A549 (cell line): ENCODE measurements at regions not wholly inside any gene's neighbourhood (a gene's known extent, or its start where the extent isn't known, plus 50 kb on each side); places are given as distances from the start of the nearest gene placed in this dataset.

Experiments
- ATAC-seq, 2 experiments: fragments of 200-7000 bp in 1 of 2; fragments of >200 bp in 1 of 2; cut with Nextera tagmentation in 1 of 2; cut with Tn5 transposase in 1 of 2; 3 replicates each; pipeline versions ENCODE4 v1.8.0 to v1.9.1; 2018 to 2020; ENCODE audit warnings: mild to moderate bottlenecking in 1 of 2, moderate library complexity in 1 of 2
- CTCF ChIA-PET: fragments of 300-600 bp; sonication (Branson Sonifier 250); formaldehyde crosslinking; extraction: SDS; loops from one replicate; lab custom pipeline; 2021; ENCODE audit warnings: antibody characterized with exemption, inconsistent platforms; lab: Yijun Ruan, JAX
- POLR2A ChIA-PET: fragments of 350-600 bp; formaldehyde crosslinking; extraction: SDS; loops from one replicate; lab custom pipeline; 2021; ENCODE audit warnings: antibody characterized with exemption, inconsistent platforms; lab: Yijun Ruan, JAX
- DNase-seq, 2 experiments: peaks; one replicate each; pipeline versions ENCODE4 v3.0.0 to v3.0.0-alpha.2; 2011 to 2016; ENCODE audit warnings: low read depth in 1 of 2, low spot score in 1 of 2
- FAIRE-seq: peaks from 2 replicates; lab custom pipeline; 2011; peaks lifted over from hg19 to GRCh38; lab: Jason Lieb, UNC
- H3K27ac ChIP-seq, 2 experiments: fragments of >200 bp; sonication (Bioruptor Twin); formaldehyde crosslinking; 3 replicates each; pipeline ENCODE4 v1.5.1; 2016 to 2017
- H3K4me1 ChIP-seq: fragments of >200 bp; sonication (Bioruptor Twin); formaldehyde crosslinking; 3 replicates; pipeline ENCODE4 v1.6.1; 2016
- H3K4me2 ChIP-seq: fragments of >200 bp; sonication (Bioruptor Twin); formaldehyde crosslinking; 3 replicates; pipeline ENCODE4 v1.6.1; 2016
- H3K4me3 ChIP-seq: fragments of >200 bp; sonication (Bioruptor Twin); formaldehyde crosslinking; 3 replicates; pipeline ENCODE4 v1.5.1; 2016
- H3K9me3 ChIP-seq: fragments of >200 bp; sonication (Bioruptor Twin); formaldehyde crosslinking; 3 replicates; pipeline ENCODE4 v1.6.1; 2016
- BHLHE40 ChIP-seq: IDR thresholded peaks from 2 replicates; pipeline ENCODE4 v1.6.1; 2012; ENCODE audit warnings: low read depth, low read length, inconsistent platforms
- EP300 ChIP-seq, 2 experiments: fragments of >200 bp; sonication (Bioruptor Twin); formaldehyde crosslinking; IDR thresholded peaks; 2 replicates in 1 of 2; 3 replicates in 1 of 2; pipeline ENCODE4 v1.6.1; 2016 to 2017
- GATA3 ChIP-seq: IDR thresholded peaks from 2 replicates; pipeline ENCODE4 v1.6.1; 2012; ENCODE audit warnings: borderline replicate concordance
- HEYL ChIP-seq: fragments of 250-450 bp; sonication (Bioruptor Pico); IDR thresholded peaks from 2 replicates; pipeline ENCODE4 v1.8.0; 2021; ENCODE audit warnings: mild to moderate bottlenecking, moderate library complexity
- HOXB5 ChIP-seq: fragments of 250-450 bp; sonication (Bioruptor Pico); IDR thresholded peaks from 2 replicates; pipeline ENCODE4 v1.5.0; 2020; ENCODE audit warnings: mild to moderate bottlenecking, moderate library complexity
- JUNB ChIP-seq: fragments of >200 bp; sonication (Bioruptor Twin); formaldehyde crosslinking; IDR thresholded peaks from 2 replicates; pipeline ENCODE4 v1.6.1; 2016
- MAFK ChIP-seq: fragments of 450-650 bp; IDR thresholded peaks from 2 replicates; pipeline ENCODE4 v1.6.1; 2014; ENCODE audit not compliant: partially characterized antibody
- NFE2L2 ChIP-seq: fragments of 150-350 bp; conservative IDR thresholded peaks from 2 replicates; pipeline ENCODE4 v1.6.1; 2014; ENCODE audit warnings: low read length
- NPAS2 ChIP-seq: fragments of 250-450 bp; sonication (Bioruptor Pico); IDR thresholded peaks from 2 replicates; pipeline ENCODE4 v1.8.0; 2022; ENCODE audit warnings: mild to moderate bottlenecking, moderate library complexity, borderline replicate concordance
- RAD21 ChIP-seq, 2 experiments: fragments of >200 bp in 1 of 2; sonication (Bioruptor Twin) in 1 of 2; formaldehyde crosslinking in 1 of 2; IDR thresholded peaks in 1 of 2; conservative IDR thresholded peaks in 1 of 2; 2 replicates in 1 of 2; 3 replicates in 1 of 2; pipeline ENCODE4 v1.6.1; 2012 to 2018; ENCODE audit warnings: inconsistent platforms in 1 of 2
- RARB ChIP-seq: fragments of 250-450 bp; sonication (Bioruptor Pico); IDR thresholded peaks from 2 replicates; pipeline ENCODE4 v1.8.0; 2021; ENCODE audit warnings: mild to moderate bottlenecking, moderate library complexity
- RNF2 ChIP-seq: fragments of 200-600 bp; sonication (generic); IDR thresholded peaks from 2 replicates; pipeline ENCODE4 v1.6.1; 2016; ENCODE audit warnings: low read depth, mild to moderate bottlenecking, antibody characterized with exemption, moderate library complexity, borderline replicate concordance
- TFCP2L1 ChIP-seq: fragments of 250-450 bp; sonication (Bioruptor Pico); IDR thresholded peaks from 2 replicates; pipeline ENCODE4 v1.5.0; 2021; ENCODE audit warnings: mild to moderate bottlenecking
- ZSCAN20 ChIP-seq: fragments of 250-450 bp; sonication (Bioruptor Pico); IDR thresholded peaks from 2 replicates; pipeline ENCODE4 v1.8.0; 2022; ENCODE audit warnings: mild to moderate bottlenecking, moderate library complexity
- WGBS: methylation state at CpG from one replicate; pipeline ENCODE4 v1.1.6; 2017; ENCODE audit errors: missing lambda C conversion rate; 5-methylcytosine and 5-hydroxymethylcytosine counted together
- TF ChIP-seq, protein P1 (sequence below): fragments of 250-450 bp; sonication (Bioruptor Pico); IDR thresholded peaks from 2 replicates; pipeline ENCODE4 v1.5.0; 2021; ENCODE audit warnings: mild to moderate bottlenecking, moderate library complexity, borderline replicate concordance
- TF ChIP-seq, protein P2 (sequence below): fragments of >200 bp; sonication (Bioruptor Twin); formaldehyde crosslinking; IDR thresholded peaks from 3 replicates; pipeline ENCODE4 v1.5.1; 2016
- TF ChIP-seq, protein P3 (sequence below): fragments of 450-650 bp; IDR thresholded peaks from 2 replicates; pipeline ENCODE4 v1.6.1; 2014; ENCODE audit warnings: antibody characterized with exemption
- TF ChIP-seq, protein P4 (sequence below): fragments of 250-450 bp; sonication (Bioruptor Pico); IDR thresholded peaks from 2 replicates; pipeline ENCODE4 v1.5.0; 2020; ENCODE audit warnings: low read depth, mild to moderate bottlenecking, moderate library complexity
- TF ChIP-seq, protein P5 (sequence below): fragments of 150-350 bp; IDR thresholded peaks from 2 replicates; pipeline ENCODE4 v1.6.1; 2014; ENCODE audit warnings: low read depth, mild to moderate bottlenecking, low read length
- TF ChIP-seq, protein P6 (sequence below): IDR thresholded peaks from 2 replicates; pipeline ENCODE4 v1.6.1; 2012

DNA sequence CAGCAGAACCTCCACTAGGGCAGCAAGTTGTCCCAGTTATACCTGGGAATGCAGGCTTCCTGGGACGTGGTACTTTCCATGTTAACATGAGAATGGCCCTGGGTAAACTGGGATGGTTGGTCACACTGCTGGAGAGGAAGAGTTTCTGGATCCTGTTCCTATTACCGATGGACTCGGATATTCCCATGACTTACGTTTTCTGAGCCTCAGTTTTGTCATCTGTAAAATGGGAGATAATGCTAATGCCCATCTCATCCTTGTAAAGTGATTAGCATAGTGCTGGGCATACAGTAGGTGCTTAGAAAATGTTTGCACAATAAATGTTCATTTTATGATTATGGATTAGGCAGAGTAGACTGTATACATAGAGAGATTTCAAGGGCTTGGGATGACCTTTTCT lies 280.9 kb upstream of the EEF2KMT start:
- H3K4me2 ChIP-seq = no peak overlapping the region
- H3K4me1 ChIP-seq = no peaks in the 10 kb centered on the region
- TF ChIP-seq TFCP2L1 = no peak
- TF ChIP-seq HEYL (CRISPR knock-in tag) = no peak
- TF ChIP-seq NPAS2 (CRISPR knock-in tag) = no peak
- TF ChIP-seq, all 56 proteins: peak for 0
- Histone ChIP-seq H3K9me3 (no peaks in the 10 kb centered on the region), H3K27ac (no peak overlapping the region), H3K4me3 (no peak overlapping the region)
- DNase-seq (no peak), FAIRE-seq (no peak), ATAC-seq (no peak)
- POLR2A ChIA-PET = no interaction called here
- WGBS = 8% methylated on average over 4 of the region's 4 CpGs
- CTCF ChIA-PET = no interaction called here

DNA sequence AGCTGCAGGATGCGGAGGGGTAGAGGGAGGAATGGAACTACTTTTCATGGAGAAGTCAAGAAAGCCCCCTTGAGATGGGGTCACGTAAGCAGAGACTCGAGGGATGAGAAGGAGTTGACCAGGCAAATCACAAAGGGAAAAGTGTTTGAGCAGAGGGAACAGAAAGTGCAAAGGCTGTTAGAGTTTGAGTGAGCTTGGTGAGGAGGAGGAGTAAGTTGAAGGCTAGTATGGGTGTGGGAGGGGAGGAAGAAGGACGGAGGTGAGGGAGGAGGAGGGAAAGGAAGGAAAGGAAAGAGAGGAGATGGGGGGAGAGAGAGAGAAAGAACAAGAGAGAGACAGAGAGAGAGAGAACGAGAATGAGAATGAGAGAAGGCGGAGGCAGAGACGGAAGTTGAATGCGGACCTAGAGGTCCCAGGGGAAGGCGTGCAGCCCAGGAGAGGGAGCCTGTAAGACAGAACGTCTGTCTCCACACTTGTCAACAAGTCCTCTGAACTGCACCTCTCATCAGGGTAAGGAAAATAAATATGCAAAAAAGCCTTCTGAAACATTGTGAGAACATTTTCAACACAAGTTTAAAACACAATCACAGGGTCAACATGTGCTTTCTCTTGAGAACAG lies 279.8 kb upstream of the EEF2KMT start:
- ChIA-PET POLR2A (no interaction called here), CTCF (no interaction called here)
- Histone ChIP-seq H3K4me2 (no peak overlapping the region), H3K9me3 (no peaks in the 10 kb centered on the region), H3K4me3 (no peak overlapping the region), H3K27ac (no peak overlapping the region), H3K4me1 (no peaks in the 10 kb centered on the region)
- ATAC-seq (no peak), DNase-seq (no peak), FAIRE-seq (no peak)
- TF ChIP-seq HOXB5 (CRISPR knock-in tag) (no peak), JUNB (no peak), NFE2L2 (no peak), RNF2 (no peak), TFCP2L1 (no peak), RARB (CRISPR knock-in tag) (no peak), EP300 (IDR thresholded peaks at IDR 0.05) (no peak), RAD21 (conservative IDR thresholded peaks at IDR 0.05 in 1 of 2, IDR thresholded peaks at IDR 0.05 in 1 of 2) (no peak), MAFK (no peak), BHLHE40 (no peak), ZSCAN20 (CRISPR knock-in tag) (no peak), GATA3 (no peak)
- TF ChIP-seq, protein P1, sequence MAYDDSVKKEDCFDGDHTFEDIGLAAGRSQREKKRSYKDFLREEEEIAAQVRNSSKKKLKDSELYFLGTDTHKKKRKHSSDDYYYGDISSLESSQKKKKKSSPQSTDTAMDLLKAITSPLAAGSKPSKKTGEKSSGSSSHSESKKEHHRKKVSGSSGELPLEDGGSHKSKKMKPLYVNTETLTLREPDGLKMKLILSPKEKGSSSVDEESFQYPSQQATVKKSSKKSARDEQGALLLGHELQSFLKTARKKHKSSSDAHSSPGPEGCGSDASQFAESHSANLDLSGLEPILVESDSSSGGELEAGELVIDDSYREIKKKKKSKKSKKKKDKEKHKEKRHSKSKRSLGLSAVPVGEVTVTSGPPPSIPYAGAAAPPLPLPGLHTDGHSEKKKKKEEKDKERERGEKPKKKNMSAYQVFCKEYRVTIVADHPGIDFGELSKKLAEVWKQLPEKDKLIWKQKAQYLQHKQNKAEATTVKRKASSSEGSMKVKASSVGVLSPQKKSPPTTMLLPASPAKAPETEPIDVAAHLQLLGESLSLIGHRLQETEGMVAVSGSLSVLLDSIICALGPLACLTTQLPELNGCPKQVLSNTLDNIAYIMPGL = no peak
- TF ChIP-seq, protein P2, sequence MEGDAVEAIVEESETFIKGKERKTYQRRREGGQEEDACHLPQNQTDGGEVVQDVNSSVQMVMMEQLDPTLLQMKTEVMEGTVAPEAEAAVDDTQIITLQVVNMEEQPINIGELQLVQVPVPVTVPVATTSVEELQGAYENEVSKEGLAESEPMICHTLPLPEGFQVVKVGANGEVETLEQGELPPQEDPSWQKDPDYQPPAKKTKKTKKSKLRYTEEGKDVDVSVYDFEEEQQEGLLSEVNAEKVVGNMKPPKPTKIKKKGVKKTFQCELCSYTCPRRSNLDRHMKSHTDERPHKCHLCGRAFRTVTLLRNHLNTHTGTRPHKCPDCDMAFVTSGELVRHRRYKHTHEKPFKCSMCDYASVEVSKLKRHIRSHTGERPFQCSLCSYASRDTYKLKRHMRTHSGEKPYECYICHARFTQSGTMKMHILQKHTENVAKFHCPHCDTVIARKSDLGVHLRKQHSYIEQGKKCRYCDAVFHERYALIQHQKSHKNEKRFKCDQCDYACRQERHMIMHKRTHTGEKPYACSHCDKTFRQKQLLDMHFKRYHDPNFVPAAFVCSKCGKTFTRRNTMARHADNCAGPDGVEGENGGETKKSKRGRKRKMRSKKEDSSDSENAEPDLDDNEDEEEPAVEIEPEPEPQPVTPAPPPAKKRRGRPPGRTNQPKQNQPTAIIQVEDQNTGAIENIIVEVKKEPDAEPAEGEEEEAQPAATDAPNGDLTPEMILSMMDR = no peak
- TF ChIP-seq, protein P3, sequence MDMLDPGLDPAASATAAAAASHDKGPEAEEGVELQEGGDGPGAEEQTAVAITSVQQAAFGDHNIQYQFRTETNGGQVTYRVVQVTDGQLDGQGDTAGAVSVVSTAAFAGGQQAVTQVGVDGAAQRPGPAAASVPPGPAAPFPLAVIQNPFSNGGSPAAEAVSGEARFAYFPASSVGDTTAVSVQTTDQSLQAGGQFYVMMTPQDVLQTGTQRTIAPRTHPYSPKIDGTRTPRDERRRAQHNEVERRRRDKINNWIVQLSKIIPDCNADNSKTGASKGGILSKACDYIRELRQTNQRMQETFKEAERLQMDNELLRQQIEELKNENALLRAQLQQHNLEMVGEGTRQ = no peak
- TF ChIP-seq, protein P4, sequence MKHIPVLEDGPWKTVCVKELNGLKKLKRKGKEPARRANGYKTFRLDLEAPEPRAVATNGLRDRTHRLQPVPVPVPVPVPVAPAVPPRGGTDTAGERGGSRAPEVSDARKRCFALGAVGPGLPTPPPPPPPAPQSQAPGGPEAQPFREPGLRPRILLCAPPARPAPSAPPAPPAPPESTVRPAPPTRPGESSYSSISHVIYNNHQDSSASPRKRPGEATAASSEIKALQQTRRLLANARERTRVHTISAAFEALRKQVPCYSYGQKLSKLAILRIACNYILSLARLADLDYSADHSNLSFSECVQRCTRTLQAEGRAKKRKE (CRISPR knock-in tag) = no peak
- TF ChIP-seq, protein P5, sequence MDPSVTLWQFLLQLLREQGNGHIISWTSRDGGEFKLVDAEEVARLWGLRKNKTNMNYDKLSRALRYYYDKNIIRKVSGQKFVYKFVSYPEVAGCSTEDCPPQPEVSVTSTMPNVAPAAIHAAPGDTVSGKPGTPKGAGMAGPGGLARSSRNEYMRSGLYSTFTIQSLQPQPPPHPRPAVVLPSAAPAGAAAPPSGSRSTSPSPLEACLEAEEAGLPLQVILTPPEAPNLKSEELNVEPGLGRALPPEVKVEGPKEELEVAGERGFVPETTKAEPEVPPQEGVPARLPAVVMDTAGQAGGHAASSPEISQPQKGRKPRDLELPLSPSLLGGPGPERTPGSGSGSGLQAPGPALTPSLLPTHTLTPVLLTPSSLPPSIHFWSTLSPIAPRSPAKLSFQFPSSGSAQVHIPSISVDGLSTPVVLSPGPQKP = no peak
- TF ChIP-seq, protein P6, sequence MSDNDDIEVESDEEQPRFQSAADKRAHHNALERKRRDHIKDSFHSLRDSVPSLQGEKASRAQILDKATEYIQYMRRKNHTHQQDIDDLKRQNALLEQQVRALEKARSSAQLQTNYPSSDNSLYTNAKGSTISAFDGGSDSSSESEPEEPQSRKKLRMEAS = no peak
- WGBS = 6% methylated on average over 10 of the region's 10 CpGs
